Astrocyte of the cerebellum (primary cell): ENCODE measurements at regions not wholly inside any gene's neighbourhood (a gene's known extent, or its start where the extent isn't known, plus 50 kb on each side); places are given as distances from the start of the nearest gene placed in this dataset.

Experiments
- DNase-seq: peaks from one replicate; pipeline ENCODE4 v3.0.0-alpha.2; 2011; ENCODE audit warnings: low read depth
- H3K4me3 ChIP-seq: 2 replicates; pipeline ENCODE4 v1.5.1; 2011; ENCODE audit warnings: mild to moderate bottlenecking, low read depth, low read length, moderate library complexity
- CTCF ChIP-seq: IDR thresholded peaks from 2 replicates; pipeline ENCODE4 v1.5.1; 2012; ENCODE audit warnings: low read length, low read depth, moderate library complexity, mild to moderate bottlenecking; ENCODE audit errors: missing control alignments
- in situ Hi-C: cut with HindIII; loops from 2 replicates; pipeline ENCODE4 v1.10.0; 2017; ENCODE audit warnings: low sequenced_read_pairs

- TF ChIP-seq CTCF, result no peak
- DNase-seq, result no peak
- in situ Hi-C loops, result no loop called here
- H3K4me3 ChIP-seq, result no peak overlapping the region
These were observed 418.1 kb upstream of the DCC start for GRCh38 chr18:51921862-51922261.

DNA sequence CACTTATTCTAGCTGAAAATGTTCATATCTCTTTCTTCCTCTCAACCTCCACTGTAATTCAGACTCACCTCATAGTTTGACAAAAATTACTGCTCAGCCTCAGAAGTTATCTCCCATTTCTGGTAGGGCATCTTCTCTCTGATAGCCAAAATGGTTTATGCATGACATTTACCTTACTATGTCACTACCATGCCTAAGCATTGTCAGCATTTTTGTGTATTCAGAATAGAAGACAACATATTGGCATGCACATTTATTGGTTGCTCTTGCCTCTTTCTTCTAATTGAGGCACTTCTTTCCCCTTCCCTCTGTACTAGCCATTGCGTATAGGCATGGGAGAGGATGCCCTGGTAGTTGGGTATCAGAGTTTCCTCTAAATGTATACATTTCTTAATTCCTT is 406.1 kb upstream of the DCC start:
- in situ Hi-C loops, result no loop called here
- no peak for DNase-seq
- H3K4me3 ChIP-seq, result no peak overlapping the region
- no peak for TF ChIP-seq CTCF

GRCh38 chr18:51936115-51936514 is 403.9 kb upstream of the DCC start:
- no peak for DNase-seq
- in situ Hi-C loops, result no loop called here
- H3K4me3 ChIP-seq, result no peak overlapping the region
- no peak for TF ChIP-seq CTCF

DNA sequence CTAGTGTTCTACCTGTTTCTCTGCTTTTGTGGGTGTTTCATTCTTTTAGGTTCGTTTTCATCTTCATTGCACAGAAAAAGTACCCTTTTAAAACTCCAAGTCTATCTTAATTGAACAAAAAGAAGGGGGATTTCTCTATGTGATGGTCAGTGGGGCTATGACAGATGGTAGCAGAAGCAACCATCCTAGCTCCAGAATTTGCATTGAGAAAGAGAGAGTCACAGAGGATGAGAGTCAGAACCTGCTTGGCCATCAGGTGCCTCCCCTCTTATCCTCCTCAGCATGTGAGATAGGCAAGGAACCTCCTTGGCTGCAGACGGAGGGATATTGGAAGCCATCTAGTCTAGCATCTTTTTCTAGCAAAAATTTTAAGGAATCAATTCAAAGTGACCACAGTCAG is 398.0 kb upstream of the DCC start:
- no peak for TF ChIP-seq CTCF
- H3K4me3 ChIP-seq, result no peak overlapping the region
- no peak for DNase-seq
- in situ Hi-C loops, result no loop called here

GRCh38 chr18:51943281-51943680 is 396.7 kb upstream of the DCC start:
- H3K4me3 ChIP-seq, result no peak overlapping the region
- in situ Hi-C loops, result no loop called here
- no peak for DNase-seq
- TF ChIP-seq CTCF, result no peak

GRCh38 chr18:51946946-51947345 is 393.1 kb upstream of the DCC start:
- H3K4me3 ChIP-seq, result no peak overlapping the region
- in situ Hi-C loops, result no loop called here
- no peak for TF ChIP-seq CTCF
- DNase-seq, result no peak

DNA sequence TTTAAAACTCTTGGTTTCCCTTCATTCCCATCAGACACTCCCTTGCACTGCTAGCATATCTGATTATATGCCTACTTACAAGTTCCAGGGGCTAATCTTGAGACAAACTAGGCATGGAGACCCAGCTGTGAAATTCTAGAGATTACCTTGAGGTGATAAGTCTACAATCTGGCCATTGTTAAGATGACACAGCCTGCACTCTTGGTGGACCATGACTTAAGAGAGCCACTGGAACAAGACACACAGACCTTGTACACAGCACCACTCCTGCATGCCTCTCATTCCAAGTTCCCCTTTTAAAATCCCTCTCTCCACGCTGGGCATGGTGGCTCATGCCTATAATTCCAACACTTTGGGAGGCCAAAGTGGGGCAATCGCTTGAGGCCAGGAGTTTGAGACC is 387.2 kb upstream of the DCC start:
- in situ Hi-C loops, result no loop called here
- H3K4me3 ChIP-seq, result no peak overlapping the region
- no peak for TF ChIP-seq CTCF
- DNase-seq, result no peak
